ENCODE measurements at regions not wholly inside any gene's neighbourhood (a gene's known extent, or its start where the extent isn't known, plus 50 kb on each side); places are given as distances from the start of the nearest gene placed in this dataset.
A peak's percentile ranks its signal among the peaks of the same experiment; 100 is the strongest.

DNA sequence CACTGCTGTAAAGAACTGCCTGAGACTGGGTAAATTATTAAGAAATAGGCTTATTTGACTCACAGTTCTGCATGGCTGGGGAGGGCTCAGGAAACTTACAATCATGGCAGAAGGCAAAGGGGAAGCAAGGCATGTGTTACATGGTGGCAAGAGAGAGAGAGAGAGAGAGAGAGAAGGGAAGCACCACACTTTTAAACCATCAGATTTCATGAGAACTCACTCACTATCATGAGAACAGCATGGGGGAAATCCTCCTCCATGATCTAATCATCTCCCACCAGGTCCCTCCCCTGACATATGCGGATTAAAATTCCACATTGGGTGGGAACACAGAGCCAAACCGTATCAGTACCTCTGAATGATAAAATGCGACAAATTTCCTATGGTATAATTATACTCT lies 203.9 kb upstream of the MARCKS start:
- H3K27me3 ChIP-seq (ENCODE audit: low read depth): no peaks in the 10 kb centered on the region
- DNase-seq: no peak
- H3K27ac ChIP-seq (replicated peaks): no peak overlapping the region
- TF ChIP-seq, protein P1, sequence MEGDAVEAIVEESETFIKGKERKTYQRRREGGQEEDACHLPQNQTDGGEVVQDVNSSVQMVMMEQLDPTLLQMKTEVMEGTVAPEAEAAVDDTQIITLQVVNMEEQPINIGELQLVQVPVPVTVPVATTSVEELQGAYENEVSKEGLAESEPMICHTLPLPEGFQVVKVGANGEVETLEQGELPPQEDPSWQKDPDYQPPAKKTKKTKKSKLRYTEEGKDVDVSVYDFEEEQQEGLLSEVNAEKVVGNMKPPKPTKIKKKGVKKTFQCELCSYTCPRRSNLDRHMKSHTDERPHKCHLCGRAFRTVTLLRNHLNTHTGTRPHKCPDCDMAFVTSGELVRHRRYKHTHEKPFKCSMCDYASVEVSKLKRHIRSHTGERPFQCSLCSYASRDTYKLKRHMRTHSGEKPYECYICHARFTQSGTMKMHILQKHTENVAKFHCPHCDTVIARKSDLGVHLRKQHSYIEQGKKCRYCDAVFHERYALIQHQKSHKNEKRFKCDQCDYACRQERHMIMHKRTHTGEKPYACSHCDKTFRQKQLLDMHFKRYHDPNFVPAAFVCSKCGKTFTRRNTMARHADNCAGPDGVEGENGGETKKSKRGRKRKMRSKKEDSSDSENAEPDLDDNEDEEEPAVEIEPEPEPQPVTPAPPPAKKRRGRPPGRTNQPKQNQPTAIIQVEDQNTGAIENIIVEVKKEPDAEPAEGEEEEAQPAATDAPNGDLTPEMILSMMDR (IDR thresholded peaks at IDR 0.05; ENCODE audit: borderline replicate concordance): no peak
- H3K9me3 ChIP-seq (replicated peaks): no peaks in the 10 kb centered on the region
- no peaks in the 10 kb centered on the region for H3K4me1 ChIP-seq
- no peak overlapping the region for H3K4me3 ChIP-seq
- H3K36me3 ChIP-seq: no peaks in the 10 kb centered on the region
- intact Hi-C loops (cut with micrococcal nuclease): no loop called here

DNA sequence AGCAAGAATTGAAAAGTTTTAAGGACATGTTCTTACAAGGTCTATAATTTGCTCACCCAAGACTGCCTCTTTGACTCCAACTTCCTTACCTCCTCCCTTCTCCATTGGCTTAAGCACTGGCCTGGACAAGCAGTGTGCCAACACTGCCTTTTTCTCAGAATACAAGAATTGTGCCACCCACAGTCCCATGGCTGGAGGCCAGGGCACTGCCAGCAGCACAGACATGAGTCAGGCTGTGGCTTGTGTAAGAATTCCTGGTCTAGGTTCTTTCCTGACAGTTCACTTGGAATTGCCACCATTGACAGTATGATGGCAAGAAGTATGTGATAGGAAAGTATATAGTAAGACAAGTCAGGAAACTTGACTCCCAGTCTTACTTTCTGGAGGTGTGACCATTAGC lies 202.7 kb upstream of the MARCKS start:
- intact Hi-C loops (cut with micrococcal nuclease): no loop called here
- H3K27ac ChIP-seq (replicated peaks): no peak overlapping the region

DNA sequence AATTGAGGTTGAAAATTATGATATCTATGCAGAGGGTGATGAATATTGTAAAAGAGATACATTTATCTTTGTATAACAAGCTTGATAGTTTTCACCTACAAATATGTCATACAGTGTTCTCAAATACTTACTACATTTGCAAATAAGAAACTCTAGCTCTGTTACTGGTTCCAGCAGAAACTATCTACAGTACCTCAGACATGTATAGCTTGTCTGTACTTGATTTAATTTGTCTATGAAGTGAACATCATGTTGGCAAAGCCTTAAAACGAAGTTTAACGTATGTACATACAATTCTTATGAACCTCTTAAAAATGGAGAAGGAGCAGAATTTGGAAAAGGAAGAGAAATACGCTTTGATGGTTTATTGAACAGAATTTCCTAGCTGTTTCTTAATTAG lies 201.4 kb upstream of the MARCKS start:
- Histone ChIP-seq H3K4me1 (no peaks in the 10 kb centered on the region), H3K27me3 (ENCODE audit: low read depth) (no peaks in the 10 kb centered on the region), H3K9me3 (replicated peaks) (no peaks in the 10 kb centered on the region), H3K4me3 (no peak overlapping the region), H3K36me3 (no peaks in the 10 kb centered on the region), H3K27ac (replicated peaks) (no peak overlapping the region)
- TF ChIP-seq, protein P1 (IDR thresholded peaks at IDR 0.05; ENCODE audit: borderline replicate concordance): no peak
- no peak for DNase-seq
- intact Hi-C loops (cut with micrococcal nuclease): no loop called here

More for the DNA sequence above, 202.7 kb upstream of the MARCKS start:
- no peaks in the 10 kb centered on the region for H3K4me1 ChIP-seq
- no peaks in the 10 kb centered on the region for H3K36me3 ChIP-seq
- no peaks in the 10 kb centered on the region for H3K9me3 ChIP-seq (replicated peaks)
- H3K27me3 ChIP-seq (ENCODE audit: low read depth): no peaks in the 10 kb centered on the region
- TF ChIP-seq, protein P1 (IDR thresholded peaks at IDR 0.05; ENCODE audit: borderline replicate concordance): no peak
- H3K4me3 ChIP-seq: no peak overlapping the region
- peak; percentile 32 for DNase-seq

DNA sequence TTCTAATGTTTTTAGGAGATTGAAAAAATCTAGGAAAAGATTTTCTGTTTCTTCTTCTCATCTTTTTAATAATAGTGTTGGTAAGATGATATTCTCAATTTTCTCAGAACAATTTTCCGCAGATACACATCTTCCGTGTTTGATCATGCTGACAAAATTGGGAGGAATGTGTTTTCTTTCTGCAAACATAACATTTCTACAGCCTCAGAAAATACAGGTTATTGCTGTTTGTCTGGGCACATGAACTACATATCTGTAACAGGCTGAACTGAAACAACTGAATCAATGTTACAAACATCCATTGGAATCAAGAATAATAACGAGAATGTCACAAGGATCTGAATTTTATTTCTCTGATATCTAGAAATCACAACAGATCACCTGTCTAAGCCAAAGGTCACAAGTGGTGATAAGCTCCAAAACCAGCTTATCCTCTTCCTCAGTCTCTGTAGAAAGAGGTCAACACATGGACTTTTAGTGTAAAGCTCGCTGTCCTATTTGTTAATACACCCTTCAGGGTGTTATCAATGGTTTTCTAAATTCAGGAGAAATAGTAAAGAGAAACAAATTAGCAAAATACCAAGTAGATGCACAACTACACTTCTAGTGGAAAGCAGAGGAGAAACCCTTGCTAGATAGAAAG lies 197.3 kb upstream of the MARCKS start:
- no peaks in the 10 kb centered on the region for H3K9me3 ChIP-seq (replicated peaks)
- H3K27ac ChIP-seq (replicated peaks): no peak overlapping the region
- TF ChIP-seq, protein P1 (IDR thresholded peaks at IDR 0.05; ENCODE audit: borderline replicate concordance): no peak
- no peak overlapping the region for H3K4me3 ChIP-seq
- intact Hi-C loops (cut with micrococcal nuclease): no loop called here
- no peaks in the 10 kb centered on the region for H3K4me1 ChIP-seq
- no peak for DNase-seq
- no peaks in the 10 kb centered on the region for H3K27me3 ChIP-seq (ENCODE audit: low read depth)
- H3K36me3 ChIP-seq: no peaks in the 10 kb centered on the region

DNA sequence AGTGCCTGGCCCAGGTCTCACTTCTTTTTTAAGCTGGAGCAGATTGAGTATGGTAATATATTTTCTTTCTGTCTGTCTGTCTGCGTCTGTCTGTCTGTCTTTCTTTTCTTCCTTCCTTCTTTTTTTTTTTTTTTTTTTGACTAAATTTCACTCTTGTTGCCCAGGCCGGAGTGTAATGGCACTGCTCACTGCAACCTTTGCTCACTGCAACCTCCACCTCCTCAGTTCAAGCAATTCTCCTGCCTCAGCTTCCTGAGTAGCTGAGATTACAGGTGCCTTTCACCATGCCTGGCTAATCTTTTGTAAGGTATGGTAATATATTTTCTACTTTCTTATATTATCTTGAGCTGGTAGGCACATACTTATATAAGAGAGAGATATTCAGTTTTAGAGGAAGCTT lies 196.3 kb upstream of the MARCKS start:
- Histone ChIP-seq H3K9me3 (replicated peaks) (no peaks in the 10 kb centered on the region), H3K27ac (replicated peaks) (no peak overlapping the region), H3K27me3 (ENCODE audit: low read depth) (no peaks in the 10 kb centered on the region), H3K4me1 (no peaks in the 10 kb centered on the region), H3K4me3 (no peak overlapping the region), H3K36me3 (no peaks in the 10 kb centered on the region)
- TF ChIP-seq, protein P1 (IDR thresholded peaks at IDR 0.05; ENCODE audit: borderline replicate concordance): no peak
- intact Hi-C loops (cut with micrococcal nuclease): no loop called here
- no peak for DNase-seq

Measured in left ventricle myocardium inferior (tissue), 1 donor.